ENCODE measurements at regions not wholly inside any gene's neighbourhood (a gene's known extent, or its start where the extent isn't known, plus 50 kb on each side); places are given as distances from the start of the nearest gene placed in this dataset.

GRCh38 chr5:89216606-89217005, 333.6 kb upstream of the MEF2C start:
- no peak for TF ChIP-seq ZNF274 (IDR thresholded peaks at IDR 0.05; ENCODE audit: low read depth, low read length)
- no peak for TF ChIP-seq YY1 (IDR thresholded peaks at IDR 0.05; ENCODE audit: insufficient read depth, insufficient read length)

Data from NT2/D1 (cell line).